ENCODE measurements at regions not wholly inside any gene's neighbourhood (a gene's known extent, or its start where the extent isn't known, plus 50 kb on each side); places are given as distances from the start of the nearest gene placed in this dataset.

DNA sequence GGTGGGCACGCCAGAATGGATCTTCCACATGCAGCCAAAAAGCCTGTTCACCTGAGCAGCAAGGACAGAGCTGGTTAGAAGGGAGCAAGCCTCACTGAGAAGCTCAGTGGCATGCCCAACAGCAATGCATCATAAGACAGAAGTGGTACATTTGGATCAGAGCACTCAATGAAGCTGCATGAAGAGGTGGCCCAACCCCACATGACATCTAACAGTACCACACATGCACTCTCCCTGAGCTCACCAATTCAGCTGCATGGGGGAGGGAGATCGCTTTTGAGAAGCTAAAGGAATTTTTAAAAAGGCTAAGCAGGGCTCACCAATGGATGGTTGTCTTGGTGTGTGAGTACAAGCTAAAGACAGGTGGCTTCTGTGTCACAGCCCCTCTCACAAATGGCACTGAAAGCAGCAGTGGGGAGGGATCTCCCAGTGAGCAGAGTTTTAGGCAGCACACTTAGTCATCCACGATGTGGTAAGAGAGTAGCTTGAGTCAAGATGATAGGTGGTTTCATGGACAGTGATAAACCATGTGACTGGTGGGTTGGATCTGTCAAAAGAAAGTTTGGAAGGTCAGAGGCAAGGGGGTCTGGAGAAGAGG is 166.6 kb upstream of the TAB2 start:
- Histone ChIP-seq H3K27me3 (ENCODE audit: insufficient read depth, low read depth, severe bottlenecking) (no peaks in the 10 kb centered on the region), H3K27ac (no peak overlapping the region), H3K36me3 (no peaks in the 10 kb centered on the region), H3K4me3 (ENCODE audit: low read depth, low read length) (no peak overlapping the region), H3K9me3 (ENCODE audit: severe bottlenecking) (no peaks in the 10 kb centered on the region)
- DNase-seq: no peak
- no peak for TF ChIP-seq CTCF (IDR thresholded peaks at IDR 0.05; ENCODE audit: low read depth, low read length)

DNA sequence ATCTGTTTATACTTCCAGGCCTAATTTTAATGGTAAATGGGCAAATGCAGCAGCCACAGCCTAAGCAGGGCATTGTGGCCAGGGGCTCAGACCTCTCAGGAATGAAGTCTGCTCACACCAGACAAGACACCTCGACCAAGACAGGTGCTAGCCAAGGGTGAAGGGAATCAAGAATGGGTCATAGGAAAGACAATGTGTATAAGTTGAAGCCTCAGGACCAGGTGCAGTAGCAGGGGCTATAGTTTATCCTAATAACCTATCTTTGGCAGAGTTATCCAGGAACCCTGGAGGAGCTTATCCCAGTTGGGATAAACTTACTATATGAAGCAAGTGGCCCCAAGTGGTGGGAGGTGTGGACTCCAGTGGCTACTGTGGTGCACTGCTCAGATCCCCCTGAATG is 165.0 kb upstream of the TAB2 start:
- Histone ChIP-seq H3K36me3 (no peaks in the 10 kb centered on the region), H3K27ac (peak overlapping the region; percentile 47), H3K9me3 (ENCODE audit: severe bottlenecking) (no peaks in the 10 kb centered on the region), H3K4me3 (ENCODE audit: low read depth, low read length) (no peak overlapping the region), H3K27me3 (ENCODE audit: insufficient read depth, low read depth, severe bottlenecking) (no peaks in the 10 kb centered on the region)
- no peak for TF ChIP-seq CTCF (IDR thresholded peaks at IDR 0.05; ENCODE audit: low read depth, low read length)
- no peak for DNase-seq

GRCh38 chr6:149153100-149153499 is 164.4 kb upstream of the TAB2 start:
- TF ChIP-seq CTCF (IDR thresholded peaks at IDR 0.05; ENCODE audit: low read depth, low read length): no peak
- H3K9me3 ChIP-seq (ENCODE audit: severe bottlenecking): no peaks in the 10 kb centered on the region
- H3K36me3 ChIP-seq: no peaks in the 10 kb centered on the region
- DNase-seq: peak; percentile 41
- H3K4me3 ChIP-seq (ENCODE audit: low read depth, low read length): no peak overlapping the region
- no peaks in the 10 kb centered on the region for H3K27me3 ChIP-seq (ENCODE audit: insufficient read depth, low read depth, severe bottlenecking)
- H3K27ac ChIP-seq: peak overlapping the region; percentile 47

DNA sequence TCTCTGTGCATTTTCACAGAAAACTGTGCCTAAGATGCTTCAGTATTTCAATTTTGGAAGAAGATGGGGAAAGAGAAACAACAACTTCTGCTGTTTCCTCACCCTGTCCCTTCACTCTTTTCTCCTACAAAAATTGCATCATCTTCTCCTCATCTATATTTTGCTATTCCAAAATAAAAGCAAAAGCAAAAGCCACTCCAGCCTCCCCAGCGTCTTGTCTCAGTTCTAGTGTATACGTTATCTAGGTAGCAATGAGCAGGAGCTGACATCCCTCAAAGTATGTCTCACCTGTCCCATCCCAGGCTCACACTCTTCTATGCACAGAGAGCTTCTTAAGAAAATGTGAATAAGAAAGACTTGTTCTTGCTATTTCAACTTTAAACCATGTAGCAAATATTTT is 163.8 kb upstream of the TAB2 start:
- Histone ChIP-seq H3K4me3 (ENCODE audit: low read depth, low read length) (no peak overlapping the region), H3K36me3 (no peaks in the 10 kb centered on the region), H3K27me3 (ENCODE audit: insufficient read depth, low read depth, severe bottlenecking) (no peaks in the 10 kb centered on the region), H3K9me3 (ENCODE audit: severe bottlenecking) (no peaks in the 10 kb centered on the region), H3K27ac (peak overlapping the region; percentile 10; the same call in 1 of the 2 replicates)
- no peak for TF ChIP-seq CTCF (IDR thresholded peaks at IDR 0.05; ENCODE audit: low read depth, low read length)
- DNase-seq: no peak

DNA sequence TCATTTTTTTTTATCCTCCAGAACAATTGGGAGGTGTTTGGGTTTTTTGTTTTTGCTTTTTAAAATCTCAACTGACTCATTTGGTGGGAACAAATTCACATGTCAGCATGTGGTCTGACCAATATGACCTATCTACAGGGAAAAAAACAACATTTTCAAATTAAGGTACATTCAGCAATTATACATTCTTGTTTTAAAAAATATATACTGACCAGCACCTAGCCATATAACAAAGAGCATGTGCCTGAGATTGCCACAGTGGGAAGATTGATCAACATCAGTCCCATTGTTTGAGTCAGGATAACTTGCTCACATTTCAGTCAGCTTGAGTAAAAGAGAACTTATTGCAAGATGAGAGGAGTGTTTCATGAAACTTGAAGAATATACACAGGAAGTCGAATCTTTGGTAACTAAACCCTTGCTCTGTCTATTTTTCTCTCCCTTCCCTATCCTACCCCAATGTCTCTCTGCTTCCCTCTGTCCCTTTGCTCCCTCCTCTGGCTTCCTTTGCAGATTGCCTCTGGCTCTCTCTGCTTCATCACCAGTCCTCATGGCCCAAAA is 163.2 kb upstream of the TAB2 start:
- no peak for TF ChIP-seq CTCF (IDR thresholded peaks at IDR 0.05; ENCODE audit: low read depth, low read length)
- Histone ChIP-seq H3K27ac (no peak overlapping the region), H3K36me3 (no peaks in the 10 kb centered on the region), H3K9me3 (ENCODE audit: severe bottlenecking) (no peaks in the 10 kb centered on the region), H3K27me3 (ENCODE audit: insufficient read depth, low read depth, severe bottlenecking) (no peaks in the 10 kb centered on the region), H3K4me3 (ENCODE audit: low read depth, low read length) (no peak overlapping the region)
- no peak for DNase-seq

DNA sequence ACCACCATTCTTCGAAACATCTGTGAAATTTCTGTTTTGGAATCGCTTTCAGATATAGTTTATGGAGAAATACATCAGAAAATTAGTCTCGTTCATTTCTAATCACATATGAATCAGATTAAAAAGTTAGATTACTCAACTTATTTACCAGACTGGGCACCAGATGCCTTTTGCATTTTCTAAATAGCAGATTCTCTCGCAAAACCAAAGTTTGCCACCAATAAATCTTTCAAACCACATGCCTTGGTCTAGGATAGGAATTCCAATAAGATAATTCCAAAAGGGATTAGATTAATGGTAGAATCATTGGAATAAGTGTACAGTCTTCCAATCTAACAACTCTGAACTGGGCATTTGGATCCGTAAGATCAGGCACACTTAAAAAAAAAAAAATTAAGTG is 160.4 kb upstream of the TAB2 start:
- Histone ChIP-seq H3K27me3 (ENCODE audit: insufficient read depth, low read depth, severe bottlenecking) (no peaks in the 10 kb centered on the region), H3K9me3 (ENCODE audit: severe bottlenecking) (no peaks in the 10 kb centered on the region), H3K27ac (no peak overlapping the region), H3K4me3 (ENCODE audit: low read depth, low read length) (no peak overlapping the region), H3K36me3 (no peaks in the 10 kb centered on the region)
- no peak for DNase-seq
- no peak for TF ChIP-seq CTCF (IDR thresholded peaks at IDR 0.05; ENCODE audit: low read depth, low read length)

All from WERI-Rb-1 (cell line).